ENCODE measurements at regions not wholly inside any gene's neighbourhood (a gene's known extent, or its start where the extent isn't known, plus 50 kb on each side); places are given as distances from the start of the nearest gene placed in this dataset.

DNA sequence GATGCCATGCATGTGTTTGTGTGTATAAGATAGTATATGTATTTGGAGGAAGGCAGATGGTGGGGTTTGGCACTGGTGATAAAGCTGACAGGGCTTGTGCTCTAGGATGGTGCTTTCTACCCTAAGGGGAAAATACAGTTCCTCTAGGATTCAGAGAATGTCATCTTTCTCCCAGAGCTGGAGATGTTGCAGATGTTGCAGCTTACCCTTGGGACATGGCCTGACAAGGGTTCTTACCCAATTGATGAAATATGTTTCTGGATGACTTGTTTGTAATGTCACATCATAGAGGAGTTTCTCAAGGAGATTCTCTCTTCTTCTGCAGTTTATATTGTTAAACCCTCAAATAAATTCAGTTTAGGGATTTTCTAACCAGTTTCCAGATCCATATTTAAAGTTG, 52.5 kb upstream of the PITX2 start:
- H2AFZ ChIP-seq (ENCODE audit: insufficient read depth, low read depth, low read length, poor library complexity, severe bottlenecking): no peak overlapping the region
- no peak for ATAC-seq (ENCODE audit: low read depth)
- no peak overlapping the region for H3K4me3 ChIP-seq (ENCODE audit: control extremely low read depth in 1 of 5, extremely low read depth in 1 of 5, insufficient read depth in 1 of 5, low read depth in 2 of 5, low read length in 4 of 5)
- TF ChIP-seq, protein P1, sequence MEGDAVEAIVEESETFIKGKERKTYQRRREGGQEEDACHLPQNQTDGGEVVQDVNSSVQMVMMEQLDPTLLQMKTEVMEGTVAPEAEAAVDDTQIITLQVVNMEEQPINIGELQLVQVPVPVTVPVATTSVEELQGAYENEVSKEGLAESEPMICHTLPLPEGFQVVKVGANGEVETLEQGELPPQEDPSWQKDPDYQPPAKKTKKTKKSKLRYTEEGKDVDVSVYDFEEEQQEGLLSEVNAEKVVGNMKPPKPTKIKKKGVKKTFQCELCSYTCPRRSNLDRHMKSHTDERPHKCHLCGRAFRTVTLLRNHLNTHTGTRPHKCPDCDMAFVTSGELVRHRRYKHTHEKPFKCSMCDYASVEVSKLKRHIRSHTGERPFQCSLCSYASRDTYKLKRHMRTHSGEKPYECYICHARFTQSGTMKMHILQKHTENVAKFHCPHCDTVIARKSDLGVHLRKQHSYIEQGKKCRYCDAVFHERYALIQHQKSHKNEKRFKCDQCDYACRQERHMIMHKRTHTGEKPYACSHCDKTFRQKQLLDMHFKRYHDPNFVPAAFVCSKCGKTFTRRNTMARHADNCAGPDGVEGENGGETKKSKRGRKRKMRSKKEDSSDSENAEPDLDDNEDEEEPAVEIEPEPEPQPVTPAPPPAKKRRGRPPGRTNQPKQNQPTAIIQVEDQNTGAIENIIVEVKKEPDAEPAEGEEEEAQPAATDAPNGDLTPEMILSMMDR (IDR thresholded peaks at IDR 0.05): no peak
- TF ChIP-seq EZH2 (IDR thresholded peaks at IDR 0.05; ENCODE audit: borderline replicate concordance, insufficient read depth, low read depth, low read length, poor library complexity, severe bottlenecking): no peak
- Mint-ChIP-seq H3K4me3 (no peak overlapping the region), H3K9me3 (ENCODE audit: insufficient read depth) (no peaks in the 10 kb centered on the region), H3K27me3 (peaks cover 27% of the 10 kb centered on the region), H3K27ac (no peak overlapping the region), H3K4me1 (no peaks in the 10 kb centered on the region)
- no peak overlapping the region for H3K9ac ChIP-seq (ENCODE audit: low read length)
- H3K27ac ChIP-seq (ENCODE audit: low read length in 2 of 2): no peak overlapping the region
- no peaks in the 10 kb centered on the region for H3K79me2 ChIP-seq (ENCODE audit: control insufficient read depth, insufficient read depth, low read length)
- no peak overlapping the region for H3K4me2 ChIP-seq (replicated peaks; ENCODE audit: low read depth, low read length, poor library complexity, severe bottlenecking)
- intact Hi-C loops (cut with micrococcal nuclease): no loop called here
- no peaks in the 10 kb centered on the region for H3K27me3 ChIP-seq (replicated peaks in 1 of 4; ENCODE audit: control extremely low read depth in 1 of 4, control insufficient read depth in 3 of 4, insufficient read depth in 4 of 4, low read length in 3 of 4)
- H3K4me1 ChIP-seq (ENCODE audit: control insufficient read depth in 2 of 2, insufficient read depth in 2 of 2, low read length in 2 of 2): no peaks in the 10 kb centered on the region
- H4K20me1 ChIP-seq (ENCODE audit: control insufficient read depth, insufficient read depth, low read length, poor library complexity, severe bottlenecking): no peaks in the 10 kb centered on the region
- H3K36me3 ChIP-seq (replicated peaks in 1 of 2; ENCODE audit: control extremely low read depth in 1 of 2, control insufficient read depth in 1 of 2, extremely low read depth in 1 of 2, insufficient read depth in 2 of 2, low read length in 1 of 2): no peaks in the 10 kb centered on the region
- DNase-seq: no peak
- POLR2A ChIA-PET: no interaction called here
- no peaks in the 10 kb centered on the region for H3K9me3 ChIP-seq (ENCODE audit: control extremely low read depth in 1 of 3, control insufficient read depth in 2 of 3, insufficient read depth in 1 of 3, low read length in 2 of 3)
- CTCF ChIA-PET: no interaction called here

DNA sequence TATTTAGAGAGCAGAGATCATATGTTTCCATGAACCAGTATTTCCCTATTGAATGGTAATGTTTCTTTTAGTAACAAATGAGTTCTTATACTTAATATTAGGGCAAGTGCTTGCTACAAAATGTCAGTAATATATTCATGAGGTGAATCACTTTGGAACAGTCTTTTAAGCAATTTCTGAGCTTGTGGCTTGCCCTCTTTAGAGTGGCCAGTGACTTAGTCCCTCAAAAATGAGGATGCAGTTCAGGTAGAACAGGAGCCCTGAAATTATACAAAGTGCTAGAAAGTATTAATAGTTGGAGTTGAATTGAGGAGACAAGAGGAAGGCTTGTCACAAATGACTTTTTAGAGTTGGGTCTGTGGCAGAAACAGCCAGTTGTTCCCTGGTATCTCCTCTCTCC, 53.4 kb upstream of the PITX2 start:
- TF ChIP-seq, protein P1 (IDR thresholded peaks at IDR 0.05): no peak
- no peak for TF ChIP-seq EZH2 (IDR thresholded peaks at IDR 0.05; ENCODE audit: borderline replicate concordance, insufficient read depth, low read depth, low read length, poor library complexity, severe bottlenecking)
- H3K4me2 ChIP-seq (replicated peaks; ENCODE audit: low read depth, low read length, poor library complexity, severe bottlenecking): no peak overlapping the region
- peaks cover 0 to 1% (median 0%) of the 10 kb centered on the region in 3 donors for H3K9me3 ChIP-seq (ENCODE audit: control extremely low read depth in 1 of 3, control insufficient read depth in 2 of 3, insufficient read depth in 1 of 3, low read length in 2 of 3)
- H3K4me1 Mint-ChIP-seq: no peaks in the 10 kb centered on the region
- no peaks in the 10 kb centered on the region for H3K27me3 ChIP-seq (replicated peaks in 1 of 4; ENCODE audit: control extremely low read depth in 1 of 4, control insufficient read depth in 3 of 4, insufficient read depth in 4 of 4, low read length in 3 of 4)
- CTCF ChIA-PET: no interaction called here
- no peak overlapping the region for H3K27ac ChIP-seq (ENCODE audit: low read length in 2 of 2)
- H3K4me1 ChIP-seq (ENCODE audit: control insufficient read depth in 2 of 2, insufficient read depth in 2 of 2, low read length in 2 of 2): no peaks in the 10 kb centered on the region
- no peak overlapping the region for H2AFZ ChIP-seq (ENCODE audit: insufficient read depth, low read depth, low read length, poor library complexity, severe bottlenecking)
- no peaks in the 10 kb centered on the region for H3K36me3 ChIP-seq (replicated peaks in 1 of 2; ENCODE audit: control extremely low read depth in 1 of 2, control insufficient read depth in 1 of 2, extremely low read depth in 1 of 2, insufficient read depth in 2 of 2, low read length in 1 of 2)
- H3K27ac Mint-ChIP-seq: no peak overlapping the region
- H3K27me3 Mint-ChIP-seq: peaks cover 28% of the 10 kb centered on the region
- intact Hi-C loops (cut with micrococcal nuclease): no loop called here
- no peak overlapping the region for H3K4me3 ChIP-seq (ENCODE audit: control extremely low read depth in 1 of 5, extremely low read depth in 1 of 5, insufficient read depth in 1 of 5, low read depth in 2 of 5, low read length in 4 of 5)
- no peak for DNase-seq
- no peaks in the 10 kb centered on the region for H4K20me1 ChIP-seq (ENCODE audit: control insufficient read depth, insufficient read depth, low read length, poor library complexity, severe bottlenecking)
- no peaks in the 10 kb centered on the region for H3K79me2 ChIP-seq (ENCODE audit: control insufficient read depth, insufficient read depth, low read length)
- H3K9ac ChIP-seq (ENCODE audit: low read length): no peak overlapping the region
- ATAC-seq (ENCODE audit: low read depth): no peak
- POLR2A ChIA-PET: no interaction called here
- no peaks in the 10 kb centered on the region for H3K9me3 Mint-ChIP-seq (ENCODE audit: insufficient read depth)
- H3K4me3 Mint-ChIP-seq: no peak overlapping the region

All from B cell (primary cell).